ENCODE measurements at regions not wholly inside any gene's neighbourhood (a gene's known extent, or its start where the extent isn't known, plus 50 kb on each side); places are given as distances from the start of the nearest gene placed in this dataset.
A peak's percentile ranks its signal among the peaks of the same experiment; 100 is the strongest.
"Not testable (repeated sequence)": the region's sequence is repeated elsewhere in the genome, so short reads cannot be mapped to it uniquely, and the experiment has no call there.

DNA sequence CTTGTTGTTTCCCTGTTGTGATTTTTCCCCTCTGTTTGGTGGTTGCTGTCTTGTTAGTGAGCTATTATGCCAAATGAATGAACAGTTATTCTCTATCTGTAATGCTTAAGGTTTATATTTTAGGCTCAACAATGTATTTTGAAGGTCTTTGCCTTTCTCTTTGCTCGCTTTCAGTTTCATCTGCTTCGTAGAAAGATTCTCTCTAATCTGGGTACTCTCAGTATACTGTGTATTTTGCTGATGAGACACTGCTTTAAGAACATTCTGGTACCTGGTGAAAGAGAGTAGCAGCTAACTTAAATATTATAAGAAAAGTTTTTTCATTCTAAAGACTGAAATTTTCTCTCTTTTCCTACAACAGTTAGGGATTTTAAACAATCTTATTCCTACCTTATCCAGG is 1274.7 kb upstream of the PABPC4L start:
- no peak for TF ChIP-seq CTCF (IDR thresholded peaks at IDR 0.05; ENCODE audit: extremely low read depth, missing control alignments)

DNA sequence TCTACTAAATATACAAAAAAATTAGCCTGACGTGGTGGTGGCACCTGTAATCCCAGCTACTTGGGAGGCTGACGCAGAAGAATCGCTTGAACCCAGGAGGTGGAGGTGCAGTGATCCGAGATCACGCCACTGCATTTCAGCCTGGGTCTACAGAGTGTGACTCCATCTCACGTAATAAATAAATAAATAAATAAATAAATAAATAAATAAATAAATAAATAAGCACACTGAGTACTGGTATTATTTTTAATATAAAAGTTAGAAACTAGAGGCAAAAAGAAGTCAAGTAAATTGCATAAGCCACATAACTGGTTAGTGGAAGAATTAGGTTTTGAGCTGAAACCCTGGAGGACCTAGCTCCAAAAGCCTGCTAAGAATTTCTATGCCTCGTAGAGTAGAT is 1262.7 kb upstream of the PABPC4L start:
- TF ChIP-seq CTCF (IDR thresholded peaks at IDR 0.05; ENCODE audit: extremely low read depth, missing control alignments): no peak
- DNase-seq (ENCODE audit: low spot score): no peak

More for the DNA sequence above, 1274.7 kb upstream of the PABPC4L start:
- DNase-seq (ENCODE audit: low spot score): no peak

- DNase-seq (ENCODE audit: low spot score): not testable (repeated sequence)
Observed at GRCh38 chr4:135447598-135447997, 1246.0 kb upstream of the PABPC4L start.

DNA sequence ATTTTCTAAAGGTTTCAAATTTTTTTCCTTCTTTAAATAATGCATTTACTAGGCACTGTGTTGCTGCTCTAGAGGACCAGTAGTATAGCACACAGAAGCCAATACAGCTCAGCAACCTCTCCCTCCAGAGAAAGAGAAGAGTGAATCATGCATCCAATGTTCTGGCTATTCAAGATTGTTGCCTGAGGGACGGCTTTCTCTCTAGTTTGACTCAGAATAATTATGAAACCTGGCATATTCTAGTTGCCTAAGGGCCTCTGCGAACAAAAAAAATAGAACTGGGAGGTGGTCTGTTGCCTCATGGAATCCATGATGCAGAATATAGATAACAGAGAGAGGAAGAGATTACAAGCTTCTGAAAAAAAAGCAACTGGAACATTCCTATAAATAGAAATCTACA is 1233.3 kb upstream of the PABPC4L start:
- no peak for TF ChIP-seq CTCF (IDR thresholded peaks at IDR 0.05; ENCODE audit: extremely low read depth, missing control alignments)
- no peak for DNase-seq (ENCODE audit: low spot score)

DNA sequence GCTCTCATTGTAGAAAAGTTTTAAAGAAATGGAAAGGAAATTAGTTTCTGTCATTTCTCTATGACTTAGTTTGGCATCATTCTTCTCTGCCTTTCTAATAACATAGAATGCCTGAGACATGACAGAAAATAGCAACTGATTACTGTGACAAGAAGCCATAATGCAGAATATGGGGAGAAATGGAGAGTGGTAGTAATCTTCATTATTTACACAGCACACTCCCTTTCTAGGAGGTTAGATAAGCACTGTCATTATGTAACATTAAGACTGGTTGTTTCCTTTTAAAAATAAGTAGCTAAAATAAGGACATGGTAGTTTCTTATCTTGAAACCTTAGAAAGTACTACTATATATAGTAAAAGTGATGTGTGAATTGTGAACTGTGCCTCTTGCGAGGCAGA is 1227.9 kb upstream of the PABPC4L start:
- DNase-seq (ENCODE audit: low spot score): no peak

DNA sequence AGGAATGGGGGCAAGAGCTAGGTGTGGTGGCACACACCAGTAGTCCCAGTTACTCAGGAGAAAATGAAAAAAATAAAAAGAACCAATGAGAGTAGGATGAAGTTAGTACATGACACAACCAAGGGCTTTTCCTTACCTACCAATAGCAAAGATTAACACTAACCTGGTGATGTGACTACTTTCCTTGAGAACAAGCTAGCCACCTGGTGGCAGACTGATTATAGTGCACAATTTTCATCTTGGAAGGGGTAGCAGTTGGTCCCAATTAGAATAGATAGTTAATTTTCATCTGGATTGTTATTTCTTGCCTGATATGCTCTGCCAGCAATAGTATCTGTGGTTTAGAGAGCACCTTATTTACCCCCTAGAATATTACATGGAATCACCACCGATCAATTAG is 1216.8 kb upstream of the PABPC4L start:
- TF ChIP-seq CTCF (IDR thresholded peaks at IDR 0.05; ENCODE audit: extremely low read depth, missing control alignments): peak; percentile 10
- DNase-seq (ENCODE audit: low spot score): peak; percentile 7

More for the DNA sequence above, 1227.9 kb upstream of the PABPC4L start:
- no peak for TF ChIP-seq CTCF (IDR thresholded peaks at IDR 0.05; ENCODE audit: extremely low read depth, missing control alignments)

GRCh38 chr4:135412213-135412612 is 1210.6 kb upstream of the PABPC4L start:
- no peak for TF ChIP-seq CTCF (IDR thresholded peaks at IDR 0.05; ENCODE audit: extremely low read depth, missing control alignments)
- DNase-seq (ENCODE audit: low spot score): no peak

DNA sequence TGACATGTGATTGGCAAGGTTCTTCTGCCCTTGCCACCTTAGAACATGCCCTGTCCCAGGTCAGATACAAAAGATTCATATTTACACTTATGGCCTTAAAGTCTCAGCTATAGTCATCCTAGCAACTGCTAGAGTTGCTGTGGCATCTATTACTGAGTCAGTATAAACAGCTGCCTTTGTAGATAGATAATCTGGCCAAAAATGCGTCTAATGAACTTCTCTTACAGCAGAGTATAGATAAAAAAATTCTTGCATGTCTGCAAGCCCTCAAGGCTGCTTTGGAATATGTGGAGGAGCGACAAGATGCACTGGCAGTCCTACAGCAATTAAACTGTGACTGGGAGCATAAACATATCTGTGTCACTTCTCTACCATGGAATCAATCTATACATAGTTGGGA is 1209.7 kb upstream of the PABPC4L start:
- no peak for DNase-seq (ENCODE audit: low spot score)
- TF ChIP-seq CTCF (IDR thresholded peaks at IDR 0.05; ENCODE audit: extremely low read depth, missing control alignments): no peak

- DNase-seq (ENCODE audit: low spot score): not testable (repeated sequence)
Observed at GRCh38 chr4:135409261-135409660, 1207.7 kb upstream of the PABPC4L start.
